HG02798 (cell line): ENCODE measurements at regions not wholly inside any gene's neighbourhood (a gene's known extent, or its start where the extent isn't known, plus 50 kb on each side); places are given as distances from the start of the nearest gene placed in this dataset.

ENCODE experiments used
- ATAC-seq: cut with Tn5 transposase; IDR thresholded peaks from one replicate; pipeline ENCODE4 v1.9.1; 2021; ENCODE audit warnings: mild to moderate bottlenecking; ENCODE audit not compliant: unreplicated experiment, poor library complexity

DNA sequence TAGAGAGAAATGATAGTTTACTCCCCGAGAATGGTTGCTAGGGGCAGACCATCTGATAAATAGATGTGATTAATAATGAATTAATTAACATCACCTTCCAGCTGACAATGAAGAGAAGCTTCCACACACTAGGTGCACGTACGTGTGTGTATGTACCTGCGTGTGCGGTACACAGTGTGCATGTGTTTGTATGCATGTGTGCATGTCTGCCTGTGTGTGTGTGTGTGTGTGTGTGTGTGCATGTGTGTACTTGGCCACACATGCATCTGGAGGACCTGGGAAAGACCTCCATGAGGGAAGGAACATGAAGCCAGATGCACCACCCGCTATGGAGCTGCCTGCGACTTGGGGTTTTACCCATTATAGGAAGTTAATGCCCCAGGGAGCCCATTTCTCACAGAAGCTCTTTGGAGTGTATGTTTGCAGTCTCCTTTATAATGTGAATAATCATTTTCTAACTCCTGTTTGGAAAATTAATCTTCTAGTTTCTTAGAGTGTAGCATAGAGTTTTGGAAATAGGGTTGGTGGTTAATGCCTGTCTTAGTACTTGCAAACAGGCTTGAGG, 229.1 kb downstream of the ENGASE start:
- no peak for ATAC-seq

DNA sequence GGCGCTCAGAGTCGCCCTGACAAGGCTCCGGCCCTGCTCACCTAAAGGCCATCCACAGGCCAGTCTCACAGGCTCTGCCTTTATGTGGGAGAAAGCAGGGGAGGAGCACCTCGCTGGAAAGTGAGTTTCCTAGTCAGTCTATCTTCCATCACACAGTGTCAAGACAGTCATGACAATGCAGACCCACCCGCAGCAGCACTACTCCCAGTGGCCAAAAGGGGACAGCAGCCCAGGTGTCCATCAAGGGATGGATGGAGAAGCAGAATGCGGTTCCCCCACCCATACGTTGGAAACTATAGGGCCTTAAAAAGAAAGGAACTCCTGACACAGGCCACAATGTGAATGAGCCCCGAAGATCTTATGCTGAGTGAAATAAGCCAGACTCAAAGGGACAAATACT, 226.8 kb downstream of the ENGASE start:
- no peak for ATAC-seq

DNA sequence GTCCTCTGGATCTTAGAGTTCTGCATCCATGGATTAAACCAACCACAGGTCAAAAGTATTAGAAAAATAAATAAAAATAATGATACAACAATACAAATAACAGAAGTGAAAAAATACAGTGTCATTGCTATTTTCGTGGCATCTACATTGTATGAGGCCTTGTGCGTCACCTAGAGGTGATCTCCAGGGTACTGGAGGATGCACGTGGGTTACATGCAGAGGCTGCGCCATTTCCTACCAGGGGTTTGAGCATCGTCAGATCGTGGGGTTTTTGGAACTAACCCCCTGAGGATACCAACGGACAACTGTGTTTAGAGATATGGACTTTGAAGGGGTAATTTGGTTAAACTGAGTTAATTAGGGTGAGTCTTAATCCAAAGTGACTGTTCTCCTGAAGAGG, 224.7 kb downstream of the ENGASE start:
- no peak for ATAC-seq

DNA sequence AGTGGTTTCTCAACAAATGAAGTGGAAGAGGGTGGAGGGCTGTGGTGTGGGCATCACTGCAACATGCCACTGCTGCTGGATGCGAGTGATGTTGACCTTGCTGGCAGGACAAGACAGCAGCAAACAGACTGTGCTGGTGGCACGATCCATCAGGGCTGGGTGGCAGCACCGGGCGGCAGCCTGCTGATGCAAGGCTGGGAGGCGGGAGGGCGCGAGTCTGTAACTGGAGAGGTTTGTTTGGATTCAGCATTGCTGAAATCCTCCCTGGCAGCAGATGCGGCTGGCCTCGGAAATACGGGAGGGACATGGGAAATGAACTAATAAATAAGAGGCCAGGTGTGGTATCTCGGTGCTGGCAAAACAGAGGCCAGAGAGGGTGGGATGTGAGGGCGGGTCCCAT, 224.2 kb downstream of the ENGASE start:
- ATAC-seq, result no peak

DNA sequence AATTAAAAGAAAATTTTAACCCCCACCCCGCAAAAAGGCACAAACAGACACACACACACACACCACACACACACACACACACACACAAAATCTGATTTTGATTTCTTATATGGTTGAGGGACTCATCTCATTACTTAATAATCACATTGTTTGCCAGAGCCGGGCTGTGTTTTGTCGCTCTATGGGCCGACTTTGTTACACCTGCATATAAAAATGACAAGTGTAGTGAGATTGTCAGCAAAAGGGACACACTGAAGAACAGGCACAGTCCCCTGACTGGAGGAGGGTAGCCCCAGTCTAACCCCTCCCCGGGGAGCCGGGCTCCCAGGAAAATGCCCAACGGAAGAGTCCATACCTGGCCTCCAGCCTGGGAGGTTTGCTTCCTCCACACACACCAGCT, 221.6 kb downstream of the ENGASE start:
- no peak for ATAC-seq

DNA sequence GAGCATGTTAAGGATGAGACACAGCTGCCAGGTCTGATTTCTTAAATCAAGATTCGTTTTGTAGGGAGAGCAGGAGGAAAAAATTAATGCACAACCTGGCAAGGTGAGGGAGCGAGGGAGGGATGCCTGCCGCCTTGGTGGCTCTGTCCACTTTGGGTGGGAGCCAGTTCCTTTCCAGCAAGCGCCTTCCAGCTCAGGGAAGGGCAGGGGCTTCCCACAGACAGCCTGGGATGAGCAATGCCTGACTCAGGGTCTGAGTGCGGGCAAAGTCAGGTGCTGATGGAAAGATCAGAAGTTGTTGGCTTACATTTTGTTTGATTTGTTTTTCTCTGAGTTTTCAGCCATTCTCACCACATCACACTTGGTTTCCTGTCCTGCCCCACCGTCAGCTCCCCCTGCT, 220.7 kb downstream of the ENGASE start:
- no peak for ATAC-seq

DNA sequence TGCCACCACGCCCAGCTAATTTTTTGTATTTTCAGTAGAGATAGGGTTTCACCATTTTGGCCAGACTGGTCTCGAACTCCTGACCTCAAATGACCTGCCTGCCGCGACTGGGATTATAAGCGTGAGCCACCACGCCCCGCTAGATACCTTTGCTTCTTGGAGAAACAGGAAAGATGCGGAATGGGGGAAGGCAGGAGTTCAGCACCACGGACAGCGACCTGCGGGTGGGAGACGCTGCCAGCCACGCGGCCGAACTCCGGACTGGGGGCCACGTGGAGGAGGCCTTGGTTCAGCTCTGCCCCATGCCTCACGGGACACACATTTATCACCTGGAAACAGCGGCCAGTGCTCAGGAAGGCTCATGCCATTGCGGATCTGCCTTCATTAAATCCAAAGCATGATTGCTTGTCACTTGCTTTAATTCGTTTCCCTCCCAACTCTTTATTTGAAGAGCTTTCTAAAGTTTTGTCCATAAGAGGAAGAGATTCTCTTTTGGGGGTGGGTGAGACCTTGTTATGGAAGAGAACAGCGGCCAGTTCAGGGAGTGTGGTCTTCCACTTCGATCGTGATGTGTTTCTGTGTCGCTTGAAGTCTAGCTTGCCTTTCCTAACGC, 219.9 kb downstream of the ENGASE start:
- no peak for ATAC-seq

DNA sequence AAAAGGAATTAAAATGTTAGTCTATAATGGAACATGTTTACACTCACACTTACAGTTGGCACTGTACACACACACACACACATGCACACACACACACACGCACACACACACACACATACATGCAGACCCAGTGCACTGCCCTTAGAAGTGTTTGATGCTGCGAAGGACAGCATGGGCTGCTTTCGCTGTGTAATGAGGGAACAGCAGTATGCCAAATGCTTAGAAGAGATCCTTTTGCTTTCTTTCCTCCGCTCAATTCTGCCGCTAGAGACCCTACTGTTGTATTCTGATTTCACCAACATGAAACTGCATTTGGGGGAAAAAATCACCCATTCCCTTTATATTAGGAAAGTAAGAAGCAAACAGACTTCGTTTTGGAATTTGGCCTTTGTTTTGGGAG, 217.9 kb downstream of the ENGASE start:
- no peak for ATAC-seq

DNA sequence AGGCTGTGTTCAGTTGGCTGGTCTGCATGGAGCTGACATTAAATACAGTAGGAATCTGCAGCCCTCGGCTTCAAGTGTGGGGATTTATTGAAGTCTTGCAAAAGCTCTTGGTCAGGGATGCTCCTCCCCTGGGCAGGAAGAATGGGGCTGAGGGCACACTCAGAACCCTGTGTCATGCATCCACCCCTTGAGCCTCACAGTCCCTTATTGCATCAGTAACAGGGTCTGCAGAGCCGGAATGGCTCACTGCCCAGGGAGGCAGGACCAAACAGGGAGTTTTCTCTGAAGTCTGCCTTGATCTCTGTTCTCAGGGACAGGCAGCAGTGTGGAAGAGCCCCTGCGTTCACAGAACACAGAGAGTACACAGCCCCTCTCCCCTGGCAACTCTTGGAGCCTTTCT, 216.8 kb downstream of the ENGASE start:
- ATAC-seq, result no peak

DNA sequence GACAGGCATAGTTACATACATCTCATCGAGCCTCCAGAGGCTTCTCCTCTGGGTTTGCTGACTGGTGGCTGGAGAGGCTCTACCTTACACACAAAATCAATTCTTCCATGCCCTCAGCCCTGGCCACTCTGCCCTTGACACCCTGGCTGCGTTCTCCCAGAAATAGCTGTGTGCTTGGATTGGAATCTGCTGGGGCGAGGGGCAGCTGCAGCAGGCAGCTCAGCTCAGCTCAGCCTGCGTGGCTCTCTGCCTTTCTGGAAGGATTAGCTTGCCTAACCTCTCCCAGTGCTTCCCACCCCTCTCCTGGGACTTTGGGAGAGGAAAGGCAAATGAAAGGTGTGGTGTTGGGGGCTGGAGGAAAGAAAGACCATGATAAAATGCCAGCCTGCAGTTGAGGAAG, 216.1 kb downstream of the ENGASE start:
- no peak for ATAC-seq

DNA sequence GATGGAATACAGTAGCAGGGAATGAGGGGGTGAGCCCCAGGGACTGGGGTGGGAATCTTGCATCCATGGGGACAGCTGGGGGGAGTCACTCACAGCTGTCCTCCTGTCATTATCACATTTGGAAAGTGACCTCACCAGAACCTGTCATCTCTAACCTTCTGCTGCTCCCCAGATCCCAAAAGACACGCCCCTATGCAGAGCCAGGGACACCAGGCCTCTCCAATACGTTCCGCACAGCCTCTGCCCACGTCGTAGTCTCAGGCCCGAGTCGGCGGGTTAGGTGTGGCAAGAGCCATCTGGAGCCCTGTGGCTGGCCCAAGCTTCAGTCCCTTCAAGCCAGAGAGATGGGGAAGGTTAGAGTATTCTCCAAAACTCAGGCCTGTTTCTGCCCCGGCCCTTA, 214.3 kb downstream of the ENGASE start:
- no peak for ATAC-seq

DNA sequence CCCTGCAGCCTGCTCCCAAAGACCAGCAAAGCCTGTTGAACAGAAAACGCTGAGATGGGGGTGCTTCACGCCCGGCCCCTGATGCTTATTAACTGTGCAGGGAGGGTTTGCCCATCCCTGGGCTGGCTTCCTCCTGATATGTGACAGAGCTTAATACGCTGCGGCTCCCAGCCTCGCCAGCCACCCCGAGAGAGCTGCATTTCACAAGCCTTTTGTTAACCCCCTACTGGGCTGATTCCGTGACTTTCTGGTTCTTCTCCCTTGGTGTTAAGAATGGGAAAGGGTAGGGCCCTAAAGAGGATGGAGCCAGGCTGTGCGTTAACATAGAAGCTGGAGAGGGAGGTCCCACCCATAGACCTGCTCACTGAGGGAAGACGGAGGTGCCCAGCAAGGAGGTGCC, 211.8 kb downstream of the ENGASE start:
- no peak for ATAC-seq

DNA sequence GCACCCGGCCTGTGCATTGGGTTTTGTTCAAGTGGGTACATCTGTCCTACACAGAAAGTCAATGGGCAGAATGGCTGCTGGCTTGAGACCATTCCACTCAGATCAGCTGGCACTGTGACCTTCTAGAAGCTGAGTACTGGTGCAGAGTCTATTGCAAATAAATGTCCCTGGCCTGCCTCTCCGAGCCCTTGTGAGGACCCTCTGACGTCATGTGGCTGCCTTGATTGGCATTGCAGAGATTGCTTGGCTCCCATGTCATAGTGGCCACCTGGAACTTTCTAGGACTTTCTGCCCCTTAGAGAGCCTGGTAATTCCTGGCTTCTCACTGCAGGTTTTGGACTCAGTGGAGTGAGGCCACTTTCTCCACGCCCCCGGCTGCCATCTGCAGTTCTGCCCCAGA, 211.3 kb downstream of the ENGASE start:
- ATAC-seq, result no peak

DNA sequence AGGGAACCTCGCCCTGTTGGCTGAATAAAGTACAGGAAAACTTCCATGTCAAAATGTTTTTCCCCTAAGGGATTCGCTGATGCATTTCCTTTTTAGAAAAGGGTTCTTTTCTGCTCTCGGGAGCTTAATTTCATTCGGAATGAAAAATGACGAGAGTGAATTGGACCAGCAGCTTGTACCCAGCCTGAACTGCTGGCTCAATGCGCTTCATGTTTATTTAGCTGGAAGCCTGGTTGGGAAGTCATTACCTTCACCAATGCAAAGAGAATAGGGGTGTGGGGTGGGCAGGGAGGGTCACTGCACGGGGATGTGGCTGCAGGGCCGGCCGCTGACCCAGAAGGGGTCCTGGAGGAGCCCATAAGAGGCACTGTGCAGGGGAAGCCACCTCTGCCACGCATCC, 207.7 kb downstream of the ENGASE start:
- no peak for ATAC-seq

DNA sequence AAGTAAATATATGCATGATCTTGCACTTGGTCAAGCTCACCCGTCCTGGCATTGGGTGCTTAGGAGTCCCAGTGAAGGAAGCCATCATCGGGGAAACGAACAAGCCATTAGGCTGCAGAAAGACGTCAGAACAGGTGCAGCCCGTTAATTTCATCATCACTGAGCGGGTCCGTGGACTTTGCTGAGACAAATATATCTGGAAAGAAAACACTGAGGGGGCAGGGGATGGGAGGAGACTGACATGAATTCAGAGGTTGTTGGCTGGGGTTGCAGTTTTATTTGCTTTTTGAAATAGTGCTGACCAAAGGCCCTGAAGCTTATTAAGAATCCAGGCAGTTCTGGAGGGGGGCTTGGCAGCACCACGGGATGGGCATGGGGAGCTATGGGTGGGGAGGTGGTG, 207.2 kb downstream of the ENGASE start:
- ATAC-seq, result no peak

DNA sequence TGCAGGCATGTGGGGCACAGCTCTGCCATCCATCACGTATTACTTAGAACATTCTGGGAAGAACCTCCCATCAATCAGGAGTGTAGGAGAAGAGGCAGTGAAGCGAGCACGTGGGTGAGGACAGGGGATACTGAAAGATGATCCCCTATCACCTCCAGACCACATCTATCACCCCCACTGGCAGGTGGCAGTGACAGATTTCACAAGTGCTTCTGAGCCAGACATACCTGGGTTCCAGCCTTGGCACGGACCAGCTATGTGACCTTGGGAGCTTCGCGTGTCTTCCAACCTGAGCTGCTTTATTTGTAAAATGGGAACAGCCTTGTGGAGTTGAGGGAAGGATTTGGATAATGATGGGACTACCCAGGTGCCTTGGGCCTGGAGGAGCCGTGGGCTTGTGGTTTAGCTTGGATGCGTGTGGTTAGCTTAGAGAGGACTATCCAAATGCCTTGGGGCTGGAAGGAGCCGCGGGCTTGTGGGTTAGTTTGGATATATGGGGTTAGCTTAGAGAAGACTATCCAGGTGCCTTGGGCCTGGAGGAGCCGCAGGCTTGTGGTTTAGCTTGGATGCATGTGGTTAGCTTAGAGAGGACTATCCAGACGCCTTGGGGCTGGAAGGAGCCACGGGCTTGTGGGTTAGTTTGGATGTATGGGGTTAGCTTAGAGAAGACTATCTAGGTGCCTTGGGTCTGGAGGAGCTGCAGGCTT, 206.4 kb downstream of the ENGASE start:
- ATAC-seq, result no peak

DNA sequence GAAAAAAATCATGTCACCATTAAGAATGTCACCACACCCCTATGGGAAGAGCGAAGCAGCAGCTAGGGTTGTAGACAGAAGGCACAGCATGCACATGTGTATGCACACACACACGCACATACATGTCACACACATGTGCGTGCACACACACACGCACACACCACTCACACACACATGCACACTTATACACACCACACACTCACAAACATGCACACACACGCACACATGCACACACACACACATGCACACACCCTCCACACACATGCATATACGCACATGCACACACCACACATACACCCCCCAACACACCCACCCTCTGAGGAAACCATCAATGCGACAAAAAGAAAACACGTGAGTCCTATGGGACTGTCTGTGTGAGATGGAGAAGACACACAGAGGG, 205.4 kb downstream of the ENGASE start:
- ATAC-seq, result no peak

DNA sequence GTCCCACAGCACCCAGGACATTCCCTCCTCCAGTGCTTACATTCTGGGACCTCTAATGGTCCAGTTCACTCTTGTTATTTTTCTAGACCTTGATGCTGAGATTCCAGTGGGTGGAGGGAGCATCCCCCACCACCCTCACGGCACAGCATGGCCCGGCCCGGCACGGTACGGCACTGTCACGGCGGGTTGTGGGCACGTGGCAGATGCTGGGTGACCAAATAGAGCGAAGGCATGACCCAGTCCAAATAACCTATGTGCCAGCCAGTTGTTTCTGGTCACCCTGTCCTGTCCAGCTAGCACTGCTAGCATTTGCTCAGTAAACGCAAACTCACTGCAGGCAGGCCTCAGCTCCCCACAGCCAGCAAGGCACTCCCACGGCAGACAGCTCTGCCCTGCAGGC, 204.7 kb downstream of the ENGASE start:
- no peak for ATAC-seq

DNA sequence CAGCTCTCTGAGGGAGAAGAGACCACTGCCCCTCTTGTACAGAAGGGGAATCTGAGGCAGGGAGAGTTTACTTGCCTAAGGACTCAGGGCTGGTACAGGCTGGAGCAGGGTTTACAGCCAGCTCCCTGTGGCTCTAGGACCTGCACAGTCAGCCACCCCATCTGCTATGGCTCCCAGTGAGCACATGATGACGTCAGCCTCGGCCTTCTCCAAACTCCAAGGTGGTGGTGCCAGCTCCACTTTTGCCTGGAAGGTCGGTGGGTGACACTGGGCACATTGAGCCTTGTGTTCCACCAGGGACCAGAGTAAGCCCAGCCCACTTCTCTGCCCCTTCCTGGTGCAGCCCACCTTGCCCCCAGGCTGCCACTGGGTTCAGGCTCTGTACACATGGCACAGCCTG, 202.2 kb downstream of the ENGASE start:
- ATAC-seq, result no peak

DNA sequence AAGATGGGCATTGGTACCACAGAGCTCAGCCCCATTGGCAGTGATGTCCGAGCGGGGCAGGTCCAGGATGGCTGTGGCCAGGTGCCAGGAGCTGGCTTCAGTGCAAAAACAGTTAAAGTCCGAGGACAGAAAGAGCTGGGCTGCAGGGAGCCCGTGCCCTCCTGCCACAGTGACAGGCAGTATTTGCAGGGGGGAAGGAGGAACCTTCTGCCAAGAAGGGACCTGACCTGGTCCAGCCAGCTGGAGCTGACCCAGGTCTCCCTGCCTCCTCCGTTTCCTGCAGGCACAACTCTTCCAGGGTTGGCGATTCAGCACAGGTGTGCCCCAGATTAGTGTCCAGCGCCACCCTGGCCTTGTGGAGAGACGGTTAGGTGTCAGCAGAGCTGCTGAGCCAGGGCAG, 199.0 kb downstream of the ENGASE start:
- ATAC-seq, result no peak

DNA sequence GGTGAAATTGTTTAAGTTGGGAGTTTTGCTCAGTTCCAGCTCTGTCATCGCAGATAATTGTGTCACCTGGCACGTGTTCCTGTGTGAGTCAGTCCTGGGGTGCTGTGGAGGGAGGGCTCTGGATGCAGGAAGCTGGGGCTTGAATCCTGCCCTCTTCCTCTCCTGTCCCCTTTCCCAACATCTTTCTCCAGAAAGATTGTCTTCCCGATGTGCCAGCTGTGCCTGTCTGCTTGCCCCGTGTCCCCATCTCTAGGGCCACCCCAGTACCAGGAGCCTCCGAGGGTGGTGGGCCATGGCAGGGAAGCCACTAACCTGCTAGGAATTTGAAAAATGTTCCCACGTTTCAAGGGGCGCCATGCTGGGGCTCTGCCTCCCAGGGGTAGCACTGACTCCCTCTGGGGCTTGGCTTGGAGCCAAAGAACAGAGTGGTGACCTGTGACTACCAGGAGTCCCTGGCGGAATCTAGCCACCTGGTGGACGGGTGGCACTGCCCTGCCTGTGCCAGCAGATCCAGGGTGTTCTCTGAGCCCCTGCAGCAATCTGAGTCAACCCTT, 198.1 kb downstream of the ENGASE start:
- ATAC-seq, result no peak

DNA sequence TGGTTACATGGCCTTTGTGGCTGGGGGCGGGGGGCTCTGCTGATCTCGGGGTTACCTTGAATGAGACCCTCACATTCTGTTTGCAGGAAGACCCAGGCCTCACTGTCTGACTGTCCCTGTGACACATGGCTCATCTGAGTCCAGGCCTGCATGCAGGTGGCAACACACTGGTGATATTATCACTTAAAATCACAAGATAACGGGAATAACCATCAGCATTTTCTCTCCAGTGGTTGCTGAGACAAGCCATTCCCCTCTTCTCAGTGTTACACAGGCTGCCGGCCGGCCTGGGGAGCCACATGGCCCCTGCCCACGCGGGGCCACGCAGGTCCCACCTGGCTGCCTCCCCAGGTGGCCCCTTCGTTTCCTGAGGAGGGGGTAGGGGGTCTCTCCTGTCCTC, 197.6 kb downstream of the ENGASE start:
- no peak for ATAC-seq
